Activated CD8-positive, alpha-beta memory T cell treated with anti-CD3 and anti-CD28 coated beads for 1 hour (primary cell): ENCODE measurements at regions not wholly inside any gene's neighbourhood (a gene's known extent, or its start where the extent isn't known, plus 50 kb on each side); places are given as distances from the start of the nearest gene placed in this dataset.

Source experiments
- DNase-seq, 2 donors: peaks; one replicate each; pipeline ENCODE4 v3.0.0-alpha.2; 2020; ENCODE audit warnings: low read depth in 1 of 2; ENCODE audit errors: extremely low read depth in 1 of 2

GRCh38 chrX:110430293-110431076 is 71.8 kb downstream of the RTL9 start:
- no peak for DNase-seq

- DNase-seq: no peak
Measured at GRCh38 chrX:110432091-110432905, 73.7 kb downstream of the RTL9 start.

GRCh38 chrX:110432906-110433215 is 74.2 kb downstream of the RTL9 start:
- DNase-seq: no peak

- no peak for DNase-seq
Measured at GRCh38 chrX:110435196-110435595, 76.5 kb downstream of the RTL9 start.

- no peak for DNase-seq
Measured at GRCh38 chrX:110436523-110436922, 77.9 kb downstream of the RTL9 start.

GRCh38 chrX:110437686-110438085 is 79.0 kb downstream of the RTL9 start:
- no peak for DNase-seq

GRCh38 chrX:110440016-110440805 is 81.6 kb downstream of the RTL9 start:
- no peak for DNase-seq

- no peak for DNase-seq
Measured at GRCh38 chrX:110442635-110443034, 84.0 kb downstream of the RTL9 start.

- no peak for DNase-seq
Measured at GRCh38 chrX:110444996-110445395, 86.3 kb downstream of the RTL9 start.

- no peak for DNase-seq
Measured at GRCh38 chrX:110448459-110448858, 89.8 kb downstream of the RTL9 start.

GRCh38 chrX:110449312-110449711 is 90.7 kb downstream of the RTL9 start:
- no peak for DNase-seq

- DNase-seq: no peak
Measured at GRCh38 chrX:110450050-110450449, 91.4 kb downstream of the RTL9 start.

GRCh38 chrX:110454336-110454735 is 95.7 kb downstream of the RTL9 start:
- DNase-seq: no peak

GRCh38 chrX:110462957-110463356 is 104.3 kb downstream of the RTL9 start:
- no peak for DNase-seq

- DNase-seq: no peak
Measured at GRCh38 chrX:110466790-110467189, 108.1 kb downstream of the RTL9 start.

GRCh38 chrX:110472265-110472664 is 113.6 kb downstream of the RTL9 start:
- DNase-seq: no peak

GRCh38 chrX:110477593-110478228 is 119.1 kb downstream of the RTL9 start:
- no peak for DNase-seq

- DNase-seq: no peak
Measured at GRCh38 chrX:110491846-110492620, 133.4 kb downstream of the RTL9 start.

GRCh38 chrX:110504947-110505346 is 146.3 kb downstream of the RTL9 start:
- DNase-seq: no peak
